GM12878 (cell line): ENCODE measurements at regions not wholly inside any gene's neighbourhood (a gene's known extent, or its start where the extent isn't known, plus 50 kb on each side); places are given as distances from the start of the nearest gene placed in this dataset.

Experiments used
- ATAC-seq: fragments of 200-7000 bp; cut with Tn5 transposase; 3 replicates; pipeline ENCODE4 v1.9.1; 2020; ENCODE audit warnings: mild to moderate bottlenecking, moderate library complexity
- BruUV-seq: library from RNA; stranded (reverse); fragments of 400-500 nt; replicated peaks from 2 replicates; lab custom pipeline; 2021; lab: Mats Ljungman, UMichigan
- CTCF ChIA-PET: fragments of 300-600 bp; sonication (Branson Sonifier 250); formaldehyde crosslinking; extraction: SDS; loops from one replicate; lab custom pipeline; 2021; ENCODE audit warnings: inconsistent platforms; lab: Yijun Ruan, JAX
- POLR2A ChIA-PET: fragments of 350-600 bp; formaldehyde crosslinking; extraction: SDS; loops from one replicate; lab custom pipeline; 2021; ENCODE audit warnings: inconsistent platforms; lab: Charles Lee
- RAD21 ChIA-PET: fragments of 300-600 bp; sonication (Branson Sonifier 250); formaldehyde crosslinking; loops from one replicate; lab custom pipeline; 2023; ENCODE audit warnings: antibody characterized with exemption; ENCODE audit not compliant: unreplicated experiment; lab: Charles Lee
- SMC1A ChIA-PET: fragments of 300-600 bp; sonication (Branson Sonifier 250); formaldehyde crosslinking; loops from one replicate; lab custom pipeline; 2023; ENCODE audit not compliant: unreplicated experiment, uncharacterized antibody; lab: Charles Lee
- DNase-seq: peaks from one replicate; pipeline ENCODE4 v3.0.0-alpha.2; 2011; ENCODE audit warnings: low read depth, low spot score
- FAIRE-seq: peaks from 3 replicates; lab custom pipeline; 2011; peaks lifted over from hg19 to GRCh38; lab: Jason Lieb, UNC
- H2AFZ ChIP-seq: 2 replicates; pipeline ENCODE4 v1.6.0; 2011; ENCODE audit warnings: low read depth, low read length, control low read depth; ENCODE audit not compliant: control insufficient read depth
- H3K27ac ChIP-seq: 2 replicates; pipeline ENCODE4 v1.5.1; 2011; ENCODE audit warnings: control low read depth; ENCODE audit not compliant: control insufficient read depth, insufficient read depth
- H3K27me3 ChIP-seq, 2 experiments: replicated peaks in 1 of 2; 2 replicates each; pipeline versions ENCODE4 v1.6.0 to v1.6.1; 2011; ENCODE audit warnings: low read length in 1 of 2; ENCODE audit not compliant: control insufficient read depth in 2 of 2, insufficient read depth in 2 of 2
- H3K36me3 ChIP-seq, 2 experiments: 2 replicates each; pipeline ENCODE4 v1.5.1; 2011; ENCODE audit warnings: low read length in 1 of 2; ENCODE audit not compliant: control insufficient read depth in 2 of 2, insufficient read depth in 2 of 2
- H3K4me1 ChIP-seq: 2 replicates; pipeline ENCODE4 v1.6.1; 2011; ENCODE audit warnings: mild to moderate bottlenecking, low read length, moderate library complexity, mixed read lengths; ENCODE audit not compliant: control insufficient read depth, insufficient read depth
- H3K4me2 ChIP-seq: 2 replicates; pipeline ENCODE4 v1.6.0; 2011; ENCODE audit warnings: control low read depth; ENCODE audit not compliant: control insufficient read depth, insufficient read depth
- H3K4me3 ChIP-seq: fragments of 200-600 bp; sonication (generic); 2 replicates; pipeline ENCODE4 v1.5.1; 2016
- H3K79me2 ChIP-seq: 2 replicates; pipeline ENCODE4 v1.6.0; 2011; ENCODE audit warnings: low read length; ENCODE audit not compliant: control insufficient read depth, insufficient read depth
- H3K9ac ChIP-seq: 2 replicates; pipeline ENCODE4 v1.8.0; 2011; ENCODE audit warnings: low read length, control low read depth, mixed read lengths; ENCODE audit not compliant: control insufficient read depth, insufficient read depth
- H3K9me3 ChIP-seq: replicated peaks from 3 replicates; pipeline ENCODE4 v1.5.1; 2011; ENCODE audit warnings: mild to moderate bottlenecking, low read length; ENCODE audit not compliant: control insufficient read depth, insufficient read depth
- H4K20me1 ChIP-seq: 2 replicates; pipeline ENCODE4 v1.6.0; 2011; ENCODE audit not compliant: control insufficient read depth, insufficient read depth
- ATF2 ChIP-seq: IDR thresholded peaks from 2 replicates; pipeline ENCODE4 v1.6.1; 2012; ENCODE audit warnings: low read length, inconsistent platforms
- CHD2 ChIP-seq: IDR thresholded peaks from 2 replicates; pipeline ENCODE4 v1.6.1; 2011; ENCODE audit warnings: low read depth, low read length, improper control_type of control experiment, borderline replicate concordance
- DPF2 ChIP-seq: fragments of 450-650 bp; IDR thresholded peaks from 2 replicates; pipeline ENCODE4 v1.6.1; 2017; ENCODE audit warnings: mild to moderate bottlenecking
- ETV6 ChIP-seq, 2 experiments: fragments of 450-650 bp in 1 of 2; IDR thresholded peaks in 1 of 2; conservative IDR thresholded peaks in 1 of 2; 2 replicates each; pipeline ENCODE4 v1.6.1; 2014; ENCODE audit warnings: antibody characterized with exemption in 1 of 2, borderline replicate concordance in 1 of 2, low read depth in 1 of 2, mild to moderate bottlenecking in 1 of 2, moderate library complexity in 1 of 2
- IRF4 ChIP-seq: IDR thresholded peaks from 2 replicates; pipeline ENCODE4 v1.6.1; 2011; ENCODE audit warnings: low read depth, low read length
- IRF5 ChIP-seq: fragments of 450-650 bp; IDR thresholded peaks from 2 replicates; pipeline ENCODE4 v1.6.1; 2017; ENCODE audit warnings: borderline replicate concordance
- PAX8 ChIP-seq: fragments of 450-650 bp; IDR thresholded peaks from 2 replicates; pipeline ENCODE4 v1.6.1; 2017; ENCODE audit warnings: mild to moderate bottlenecking, moderate library complexity
- POLR2A ChIP-seq: IDR thresholded peaks from 2 replicates; pipeline ENCODE4 v1.6.1; 2011; ENCODE audit warnings: low read depth, mild to moderate bottlenecking, low read length
- POLR2AphosphoS2 ChIP-seq: IDR thresholded peaks from 2 replicates; pipeline ENCODE4 v1.6.1; 2011; ENCODE audit warnings: low read depth, mild to moderate bottlenecking, low read length, improper control_type of control experiment, moderate library complexity
- POU2F2 ChIP-seq: IDR thresholded peaks from 3 replicates; pipeline ENCODE4 v1.6.1; 2011; ENCODE audit warnings: low read depth, mild to moderate bottlenecking, low read length, borderline replicate concordance
- RFX5 ChIP-seq: IDR thresholded peaks from 2 replicates; pipeline ENCODE4 v1.6.1; 2011; ENCODE audit warnings: low read depth, low read length, improper control_type of control experiment
- SMAD1 ChIP-seq: fragments of 450-650 bp; IDR thresholded peaks from 2 replicates; pipeline ENCODE4 v1.6.1; 2018; ENCODE audit warnings: mild to moderate bottlenecking, low read depth; ENCODE audit not compliant: partially characterized antibody
- SUZ12 ChIP-seq: fragments of 200-600 bp; sonication (generic); IDR thresholded peaks from one replicate; pipeline ENCODE4 v1.6.1; 2018; ENCODE audit warnings: antibody characterized with exemption, mild to moderate bottlenecking; ENCODE audit not compliant: unreplicated experiment
- WRNIP1 ChIP-seq: IDR thresholded peaks from 2 replicates; pipeline ENCODE4 v1.6.1; 2011; ENCODE audit warnings: low read depth, low read length, improper control_type of control experiment, borderline replicate concordance
- ZNF24 ChIP-seq: fragments of 450-650 bp; IDR thresholded peaks from 2 replicates; pipeline ENCODE4 v1.6.1; 2017; ENCODE audit warnings: antibody characterized with exemption, mild to moderate bottlenecking
- ZNF384 ChIP-seq: IDR thresholded peaks from 2 replicates; pipeline ENCODE4 v1.6.1; 2012; ENCODE audit warnings: low read depth, mild to moderate bottlenecking, low read length, improper control_type of control experiment, borderline replicate concordance
- WGBS: methylation state at CpG from one replicate; pipeline ENCODE4 v1.1.6; 2016; ENCODE audit warnings: low lambda C conversion rate; ENCODE audit not compliant: insufficient replicate concordance, insufficient coverage; ENCODE audit errors: missing lambda C conversion rate; 5-methylcytosine and 5-hydroxymethylcytosine counted together
- in situ Hi-C: fragments of 300-500 bp; cut with MboI; formaldehyde crosslinking; loops from 9 replicates; pipeline ENCODE4 v1.14.3; 2018; ENCODE audit warnings: mixed read lengths
- intact Hi-C: fragments of 100-400 bp; cut with micrococcal nuclease; formaldehyde crosslinking; loops from one replicate; pipeline ENCODE4 v1.14.2; 2022; ENCODE audit not compliant: unreplicated experiment
- TF ChIP-seq, protein P1 (sequence below): fragments of 450-650 bp; IDR thresholded peaks from 2 replicates; pipeline ENCODE4 v1.6.1; 2014; ENCODE audit warnings: mild to moderate bottlenecking
- TF ChIP-seq, protein P2 (sequence below): IDR thresholded peaks from 2 replicates; pipeline ENCODE4 v1.6.1; 2012; ENCODE audit warnings: mild to moderate bottlenecking, low read depth, low read length

DNA sequence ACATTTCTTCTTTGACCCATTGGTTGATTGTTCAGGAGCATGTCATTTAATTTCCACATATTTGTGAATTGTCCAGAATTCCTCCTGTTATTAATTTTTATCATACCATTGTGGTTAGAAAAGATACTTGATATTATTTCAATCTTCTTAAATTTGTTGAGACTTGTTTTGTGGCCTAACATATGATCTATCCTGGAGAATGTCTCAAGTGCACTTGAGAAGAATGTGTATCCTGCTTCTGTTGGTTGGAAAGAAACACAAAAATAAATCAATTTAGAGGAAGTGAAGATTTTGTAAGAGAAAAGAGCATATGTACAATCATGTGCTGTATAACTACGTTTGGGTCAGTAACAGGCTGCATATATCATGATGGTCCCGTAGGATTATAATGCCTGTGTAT lies 118.6 kb upstream of the CDC42EP3 start:
- Histone ChIP-seq H3K79me2 (no peaks in the 10 kb centered on the region), H3K27me3 (no peaks in the 10 kb centered on the region), H3K4me1 (no peaks in the 10 kb centered on the region), H3K27ac (no peak overlapping the region), H2AFZ (no peak overlapping the region), H3K4me3 (no peak overlapping the region), H3K36me3 (no peaks in the 10 kb centered on the region), H3K4me2 (no peak overlapping the region), H3K9me3 (no peaks in the 10 kb centered on the region; the same call in 2 of the 3 replicates), H4K20me1 (no peaks in the 10 kb centered on the region), H3K9ac (no peak overlapping the region)
- CTCF ChIA-PET: no interaction called here
- POLR2A ChIA-PET: no interaction called here
- FAIRE-seq (no peak), ATAC-seq (no peak), DNase-seq (no peak)
- intact Hi-C loops: no loop called here
- in situ Hi-C loops: no loop called here
- RAD21 ChIA-PET: no interaction called here
- SMC1A ChIA-PET: interaction anchor here (1.0 to 1.3 kb wide), 2 partner anchors 8 to 13 kb away, joined by 3 to 4 read pairs; no protein-coding TSS in a partner anchor
- 25% methylated on average over 2 of the region's 2 CpGs for whole genome bisulfite sequencing
- BruUV-seq: no TSS peak
- TF ChIP-seq POLR2A: no peak
- TF ChIP-seq POU2F2: no peak
- no peak for TF ChIP-seq ZNF384
- TF ChIP-seq ATF2: no peak
- no peak for TF ChIP-seq ZNF24
- no peak for TF ChIP-seq CHD2
- no peak for TF ChIP-seq WRNIP1
- TF ChIP-seq ETV6 (conservative IDR thresholded peaks at IDR 0.05 in 1 of 2, IDR thresholded peaks at IDR 0.05 in 1 of 2; ENCODE audit: borderline replicate concordance in 1 of 2, low read depth in 1 of 2): no peak
- TF ChIP-seq, protein P1, sequence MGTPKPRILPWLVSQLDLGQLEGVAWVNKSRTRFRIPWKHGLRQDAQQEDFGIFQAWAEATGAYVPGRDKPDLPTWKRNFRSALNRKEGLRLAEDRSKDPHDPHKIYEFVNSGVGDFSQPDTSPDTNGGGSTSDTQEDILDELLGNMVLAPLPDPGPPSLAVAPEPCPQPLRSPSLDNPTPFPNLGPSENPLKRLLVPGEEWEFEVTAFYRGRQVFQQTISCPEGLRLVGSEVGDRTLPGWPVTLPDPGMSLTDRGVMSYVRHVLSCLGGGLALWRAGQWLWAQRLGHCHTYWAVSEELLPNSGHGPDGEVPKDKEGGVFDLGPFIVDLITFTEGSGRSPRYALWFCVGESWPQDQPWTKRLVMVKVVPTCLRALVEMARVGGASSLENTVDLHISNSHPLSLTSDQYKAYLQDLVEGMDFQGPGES: no peak
- no peak for TF ChIP-seq IRF4
- TF ChIP-seq, protein P2, sequence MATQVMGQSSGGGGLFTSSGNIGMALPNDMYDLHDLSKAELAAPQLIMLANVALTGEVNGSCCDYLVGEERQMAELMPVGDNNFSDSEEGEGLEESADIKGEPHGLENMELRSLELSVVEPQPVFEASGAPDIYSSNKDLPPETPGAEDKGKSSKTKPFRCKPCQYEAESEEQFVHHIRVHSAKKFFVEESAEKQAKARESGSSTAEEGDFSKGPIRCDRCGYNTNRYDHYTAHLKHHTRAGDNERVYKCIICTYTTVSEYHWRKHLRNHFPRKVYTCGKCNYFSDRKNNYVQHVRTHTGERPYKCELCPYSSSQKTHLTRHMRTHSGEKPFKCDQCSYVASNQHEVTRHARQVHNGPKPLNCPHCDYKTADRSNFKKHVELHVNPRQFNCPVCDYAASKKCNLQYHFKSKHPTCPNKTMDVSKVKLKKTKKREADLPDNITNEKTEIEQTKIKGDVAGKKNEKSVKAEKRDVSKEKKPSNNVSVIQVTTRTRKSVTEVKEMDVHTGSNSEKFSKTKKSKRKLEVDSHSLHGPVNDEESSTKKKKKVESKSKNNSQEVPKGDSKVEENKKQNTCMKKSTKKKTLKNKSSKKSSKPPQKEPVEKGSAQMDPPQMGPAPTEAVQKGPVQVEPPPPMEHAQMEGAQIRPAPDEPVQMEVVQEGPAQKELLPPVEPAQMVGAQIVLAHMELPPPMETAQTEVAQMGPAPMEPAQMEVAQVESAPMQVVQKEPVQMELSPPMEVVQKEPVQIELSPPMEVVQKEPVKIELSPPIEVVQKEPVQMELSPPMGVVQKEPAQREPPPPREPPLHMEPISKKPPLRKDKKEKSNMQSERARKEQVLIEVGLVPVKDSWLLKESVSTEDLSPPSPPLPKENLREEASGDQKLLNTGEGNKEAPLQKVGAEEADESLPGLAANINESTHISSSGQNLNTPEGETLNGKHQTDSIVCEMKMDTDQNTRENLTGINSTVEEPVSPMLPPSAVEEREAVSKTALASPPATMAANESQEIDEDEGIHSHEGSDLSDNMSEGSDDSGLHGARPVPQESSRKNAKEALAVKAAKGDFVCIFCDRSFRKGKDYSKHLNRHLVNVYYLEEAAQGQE: no peak
- no peak for TF ChIP-seq DPF2
- TF ChIP-seq SMAD1: no peak
- TF ChIP-seq IRF5: no peak
- TF ChIP-seq RFX5: no peak
- no peak for TF ChIP-seq SUZ12
- TF ChIP-seq POLR2AphosphoS2: no peak
- TF ChIP-seq PAX8: no peak
